ENCODE measurements at regions not wholly inside any gene's neighbourhood (a gene's known extent, or its start where the extent isn't known, plus 50 kb on each side); places are given as distances from the start of the nearest gene placed in this dataset.

DNA sequence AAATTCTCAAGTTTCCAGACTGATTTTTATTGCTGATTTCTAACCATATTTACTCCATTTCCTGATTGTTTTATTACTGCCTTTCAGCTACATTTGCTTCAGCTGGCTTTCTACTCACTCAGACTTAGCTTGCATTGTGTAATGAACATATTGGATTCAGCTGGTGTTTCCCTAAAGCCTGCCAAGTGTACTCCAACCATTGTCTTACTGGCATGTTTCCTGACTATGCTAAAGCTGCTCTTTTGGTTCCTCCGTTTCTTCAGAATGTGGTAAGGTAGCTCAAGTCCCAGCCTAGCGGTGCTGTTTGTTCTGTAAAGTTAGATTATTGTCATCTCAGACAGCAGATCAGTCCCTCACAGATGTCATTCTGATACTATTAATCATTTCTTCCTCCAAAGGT is 53.1 kb upstream of the GLRA2 start:
- Mint-ChIP-seq H3K4me3 (no peak overlapping the region), H3K27ac (no peak overlapping the region), H3K4me1 (ENCODE audit: low read depth in 2 of 2) (no peaks in the 10 kb centered on the region), H3K36me3 (no peaks in the 10 kb centered on the region), H3K9me3 (peaks cover 4% of the 10 kb centered on the region), H3K27me3 (peaks cover 0 to 10% of the 10 kb centered on the region in 2 donors)
- DNase-seq (ENCODE audit: low spot score) (no peak), ATAC-seq (no peak)

DNA sequence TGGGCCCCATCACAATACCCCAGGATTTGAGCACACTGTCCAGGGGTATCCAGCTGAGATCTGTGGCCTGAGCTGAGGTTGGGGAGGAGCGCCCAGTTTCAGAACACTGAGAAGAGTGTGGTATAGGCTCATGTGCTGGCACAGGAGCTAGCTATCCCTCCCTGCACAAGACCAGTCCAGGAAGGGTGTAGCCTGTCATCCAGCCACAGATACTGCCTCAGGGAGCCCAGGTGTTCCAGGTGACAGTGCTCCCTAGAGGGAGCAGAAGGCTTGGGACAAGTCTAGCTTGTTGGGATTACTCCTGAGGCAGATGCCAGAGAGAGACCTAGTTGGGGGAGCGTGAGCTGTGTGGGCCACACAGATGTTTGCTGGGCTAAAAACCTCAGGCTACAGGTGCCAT is 79.6 kb upstream of the GLRA2 start:
- Mint-ChIP-seq H3K4me3 (no peak overlapping the region), H3K36me3 (no peaks in the 10 kb centered on the region), H3K27ac (no peak overlapping the region), H3K9me3 (peaks cover 7% of the 10 kb centered on the region), H3K27me3 (peaks cover 0 to 2% of the 10 kb centered on the region in 2 donors), H3K4me1 (ENCODE audit: low read depth in 2 of 2) (no peaks in the 10 kb centered on the region)
- DNase-seq (ENCODE audit: low spot score), result no peak
- ATAC-seq, result peak in 1 of 2 donors; percentile 48

DNA sequence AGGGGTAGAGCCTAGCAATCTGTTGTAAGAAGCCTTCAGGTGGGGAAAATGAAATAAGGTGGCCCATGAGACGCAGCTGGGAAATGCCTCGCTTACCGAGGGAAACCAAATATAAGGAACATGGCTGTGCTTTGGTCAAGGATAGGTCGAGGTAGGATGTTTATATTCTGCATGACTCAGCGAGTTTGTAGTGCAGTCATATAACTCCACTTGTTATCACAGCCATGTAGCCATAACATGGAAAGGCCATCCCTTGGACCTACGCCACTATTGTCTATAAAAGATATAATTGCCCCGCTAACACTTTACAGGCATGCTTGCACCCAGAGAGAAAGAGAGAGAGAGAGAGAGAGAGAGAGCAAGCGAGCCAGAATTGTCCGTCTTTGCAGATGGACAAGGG is 80.9 kb upstream of the GLRA2 start:
- no peaks in the 10 kb centered on the region for H3K36me3 Mint-ChIP-seq
- H3K4me1 Mint-ChIP-seq (ENCODE audit: low read depth in 2 of 2), result no peaks in the 10 kb centered on the region
- no peak for DNase-seq (ENCODE audit: low spot score)
- ATAC-seq, result no peak
- H3K4me3 Mint-ChIP-seq, result no peak overlapping the region
- H3K27me3 Mint-ChIP-seq, result peaks cover 0 to 2% of the 10 kb centered on the region in 2 donors
- peaks cover 8% of the 10 kb centered on the region for H3K9me3 Mint-ChIP-seq
- no peak overlapping the region for H3K27ac Mint-ChIP-seq

DNA sequence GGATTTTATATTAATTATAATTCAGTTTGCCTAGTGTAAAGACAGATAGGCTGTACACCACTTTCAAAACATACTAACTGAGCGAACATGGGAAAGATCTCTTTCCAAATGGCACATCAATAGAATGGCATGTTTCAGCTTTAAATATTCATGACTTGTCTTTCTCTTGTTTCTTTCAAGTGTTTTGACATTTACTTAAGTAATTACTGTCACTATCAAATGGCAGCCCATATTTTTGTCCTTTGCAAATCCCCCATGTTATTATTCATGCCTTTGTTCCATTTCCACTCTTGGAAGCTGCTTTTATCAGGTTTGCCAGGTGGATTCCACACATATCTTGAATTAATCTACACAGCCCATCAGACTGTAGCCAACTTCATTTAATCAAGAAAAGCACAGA is 89.2 kb upstream of the GLRA2 start:
- DNase-seq (ENCODE audit: low spot score) (no peak), ATAC-seq (no peak)
- Mint-ChIP-seq H3K4me3 (no peak overlapping the region), H3K36me3 (no peaks in the 10 kb centered on the region), H3K27ac (no peak overlapping the region), H3K4me1 (ENCODE audit: low read depth in 2 of 2) (no peaks in the 10 kb centered on the region), H3K27me3 (peaks cover 6 to 10% of the 10 kb centered on the region in 2 donors), H3K9me3 (peaks cover 8% of the 10 kb centered on the region)

DNA sequence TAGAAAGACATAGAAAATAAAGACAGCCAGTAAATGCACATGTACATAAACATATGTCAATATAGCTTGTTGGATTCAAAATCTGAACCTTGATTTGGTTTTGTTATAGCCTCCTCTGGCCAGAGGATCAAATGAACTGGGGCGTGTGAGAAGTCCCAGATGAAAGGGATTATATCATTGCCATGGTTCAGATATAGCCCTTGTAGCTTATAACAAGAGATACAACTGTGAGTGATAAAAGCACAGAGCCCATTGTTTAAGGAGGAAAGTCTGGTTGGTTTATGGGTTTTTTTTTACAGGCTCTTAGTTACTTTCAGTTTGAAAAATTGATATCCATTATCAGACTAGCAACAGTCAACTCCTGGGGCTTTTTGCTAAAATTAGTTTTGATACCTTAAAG is 101.7 kb upstream of the GLRA2 start:
- no peak for DNase-seq (ENCODE audit: low spot score)
- ATAC-seq, result no peak
- no peak overlapping the region for H3K4me3 Mint-ChIP-seq
- H3K36me3 Mint-ChIP-seq, result no peaks in the 10 kb centered on the region
- H3K4me1 Mint-ChIP-seq (ENCODE audit: low read depth in 2 of 2), result no peaks in the 10 kb centered on the region
- no peaks in the 10 kb centered on the region for H3K9me3 Mint-ChIP-seq
- H3K27me3 Mint-ChIP-seq, result peaks cover 0 to 6% of the 10 kb centered on the region in 2 donors
- no peak overlapping the region for H3K27ac Mint-ChIP-seq

DNA sequence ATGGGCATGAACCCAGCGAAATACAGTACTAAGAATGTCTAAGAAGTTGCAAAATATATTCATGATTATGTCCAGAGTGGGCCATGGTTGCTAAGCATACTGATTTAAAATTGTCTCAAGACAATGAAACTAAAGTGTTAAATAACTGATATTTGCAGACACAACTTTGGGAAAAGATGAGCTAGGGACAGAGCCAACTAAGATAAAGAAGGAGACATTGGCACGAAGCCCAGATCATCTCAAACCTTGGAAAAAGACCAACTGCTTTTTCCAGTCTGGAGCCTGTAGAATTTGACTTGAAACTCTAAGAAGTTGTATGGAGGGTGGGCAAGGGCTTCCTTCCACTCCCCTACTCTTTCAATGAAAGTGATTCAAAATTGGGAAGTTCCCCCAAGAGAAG is 108.5 kb upstream of the GLRA2 start:
- Mint-ChIP-seq H3K4me1 (ENCODE audit: low read depth in 2 of 2) (no peaks in the 10 kb centered on the region), H3K27me3 (peaks cover 0 to 6% of the 10 kb centered on the region in 2 donors), H3K9me3 (peaks cover 9% of the 10 kb centered on the region), H3K36me3 (no peaks in the 10 kb centered on the region), H3K27ac (no peak overlapping the region), H3K4me3 (no peak overlapping the region)
- DNase-seq (ENCODE audit: low spot score) (no peak), ATAC-seq (no peak)

DNA sequence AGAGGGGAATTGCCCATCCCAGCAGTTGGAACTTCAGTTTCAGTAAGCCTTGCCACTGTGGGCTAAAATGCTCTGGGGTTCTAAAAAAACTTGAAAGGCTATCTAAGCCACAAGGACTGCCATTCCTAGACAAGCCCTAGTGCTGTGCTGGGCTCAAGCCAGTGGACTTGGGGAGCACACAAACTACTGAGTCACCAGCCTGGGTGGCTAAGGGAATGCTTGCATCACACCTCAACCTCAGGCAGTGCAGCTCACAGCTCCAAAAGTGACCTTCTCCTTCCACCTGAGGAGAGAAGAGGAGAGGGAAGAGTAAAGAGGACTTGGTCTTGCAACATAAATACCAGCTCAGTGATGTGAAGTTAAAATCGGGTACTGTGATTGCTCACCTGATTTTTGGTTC is 116.7 kb upstream of the GLRA2 start:
- ATAC-seq (no peak), DNase-seq (ENCODE audit: low spot score) (no peak)
- Mint-ChIP-seq H3K27me3 (peaks cover 0 to 3% of the 10 kb centered on the region in 2 donors), H3K9me3 (no peaks in the 10 kb centered on the region), H3K36me3 (no peaks in the 10 kb centered on the region), H3K27ac (no peak overlapping the region), H3K4me1 (ENCODE audit: low read depth in 2 of 2) (no peaks in the 10 kb centered on the region), H3K4me3 (no peak overlapping the region)

DNA sequence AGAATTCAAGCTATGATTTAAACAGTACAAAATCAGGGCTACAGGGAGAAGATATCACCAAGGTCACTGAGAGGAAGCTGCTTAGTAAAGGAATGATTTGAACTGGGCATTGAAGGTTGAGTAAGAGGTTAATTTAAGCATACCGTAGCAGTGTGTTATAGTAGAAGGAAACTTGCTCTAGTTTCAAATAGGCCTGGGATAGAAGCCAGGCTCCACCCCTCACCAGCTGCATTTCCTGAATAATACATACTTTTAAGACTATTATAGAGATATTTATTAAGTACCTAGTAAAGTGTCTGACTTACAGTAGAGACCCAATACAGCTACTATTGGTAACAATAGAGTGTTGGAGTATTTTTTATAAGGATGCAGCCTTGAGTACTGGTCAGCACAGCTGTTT is 118.0 kb upstream of the GLRA2 start:
- no peak overlapping the region for H3K4me3 Mint-ChIP-seq
- DNase-seq (ENCODE audit: low spot score) (no peak), ATAC-seq (no peak)
- no peaks in the 10 kb centered on the region for H3K4me1 Mint-ChIP-seq (ENCODE audit: low read depth in 2 of 2)
- H3K36me3 Mint-ChIP-seq, result no peaks in the 10 kb centered on the region
- H3K27me3 Mint-ChIP-seq, result peaks cover 0 to 3% of the 10 kb centered on the region in 2 donors
- no peak overlapping the region for H3K27ac Mint-ChIP-seq
- no peaks in the 10 kb centered on the region for H3K9me3 Mint-ChIP-seq

DNA sequence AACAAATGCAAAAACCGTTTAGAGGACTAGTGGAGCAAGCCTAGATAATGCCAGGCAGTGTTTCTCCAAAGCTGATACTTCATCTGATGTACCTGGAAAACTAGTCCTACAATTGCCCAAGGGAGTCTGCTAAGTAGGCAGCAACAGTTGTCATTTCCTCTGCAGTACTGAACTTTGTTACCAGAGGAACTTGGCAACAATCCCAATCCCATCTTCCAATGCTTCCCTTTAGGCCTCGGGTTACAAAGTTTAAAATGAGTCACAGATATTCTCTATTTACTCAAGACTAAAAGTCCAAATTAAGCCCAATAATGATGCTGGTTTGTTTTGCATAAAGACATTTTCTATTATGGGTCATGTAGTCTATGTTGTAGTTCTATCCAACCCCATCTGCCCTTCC is 120.0 kb upstream of the GLRA2 start:
- Mint-ChIP-seq H3K9me3 (no peaks in the 10 kb centered on the region), H3K4me3 (no peak overlapping the region), H3K36me3 (no peaks in the 10 kb centered on the region), H3K27me3 (peaks cover 0 to 3% of the 10 kb centered on the region in 2 donors), H3K4me1 (ENCODE audit: low read depth in 2 of 2) (no peaks in the 10 kb centered on the region), H3K27ac (no peak overlapping the region)
- DNase-seq (ENCODE audit: low spot score) (no peak), ATAC-seq (no peak)

DNA sequence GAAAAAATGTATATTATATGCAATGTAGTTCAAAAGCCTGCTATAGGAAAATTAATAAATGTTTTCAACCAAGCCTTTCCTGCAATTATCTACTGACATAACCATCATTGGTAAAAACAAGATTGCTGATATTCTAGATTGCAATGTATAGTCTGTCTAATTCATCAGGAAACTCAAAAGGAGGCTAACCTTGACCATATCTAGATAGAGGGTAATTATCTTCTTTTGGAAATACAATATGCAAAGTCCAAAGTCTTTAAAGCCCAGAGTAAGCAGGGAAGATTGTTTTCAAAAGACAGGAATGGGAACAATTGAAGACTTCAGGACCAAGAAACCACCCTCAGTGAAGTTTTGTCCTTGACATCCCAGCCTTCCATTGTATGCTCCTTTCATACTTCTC is 123.1 kb upstream of the GLRA2 start:
- no peaks in the 10 kb centered on the region for H3K4me1 Mint-ChIP-seq (ENCODE audit: low read depth in 2 of 2)
- ATAC-seq (no peak), DNase-seq (ENCODE audit: low spot score) (no peak)
- H3K27me3 Mint-ChIP-seq, result peaks cover 0 to 3% of the 10 kb centered on the region in 2 donors
- H3K27ac Mint-ChIP-seq, result no peak overlapping the region
- H3K9me3 Mint-ChIP-seq, result peaks cover 2% of the 10 kb centered on the region
- no peak overlapping the region for H3K4me3 Mint-ChIP-seq
- no peaks in the 10 kb centered on the region for H3K36me3 Mint-ChIP-seq

DNA sequence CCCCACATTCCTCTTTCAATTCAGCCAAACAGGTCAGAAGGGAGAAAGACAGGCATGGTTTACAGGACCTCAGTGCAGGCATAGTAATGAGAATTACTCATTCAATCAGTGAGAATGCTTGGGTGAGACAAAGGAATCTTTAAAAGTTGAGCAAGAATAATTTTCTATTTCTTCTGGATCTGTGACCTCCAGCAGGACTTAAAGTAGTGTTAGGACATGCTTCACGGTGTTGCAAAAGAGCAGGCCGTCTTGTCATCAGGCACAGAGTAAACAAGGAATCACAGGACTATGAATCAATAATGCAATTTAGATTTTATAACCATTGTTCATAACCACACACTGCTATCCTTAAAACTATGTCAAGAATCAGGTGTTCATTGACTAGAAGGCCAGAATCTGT is 130.6 kb upstream of the GLRA2 start:
- Mint-ChIP-seq H3K27me3 (no peaks in the 10 kb centered on the region), H3K36me3 (peaks cover 1% of the 10 kb centered on the region), H3K4me3 (no peak overlapping the region), H3K4me1 (ENCODE audit: low read depth in 2 of 2) (no peaks in the 10 kb centered on the region), H3K9me3 (peaks cover 6% of the 10 kb centered on the region), H3K27ac (no peak overlapping the region)
- DNase-seq (ENCODE audit: low spot score), result no peak
- ATAC-seq, result no peak

DNA sequence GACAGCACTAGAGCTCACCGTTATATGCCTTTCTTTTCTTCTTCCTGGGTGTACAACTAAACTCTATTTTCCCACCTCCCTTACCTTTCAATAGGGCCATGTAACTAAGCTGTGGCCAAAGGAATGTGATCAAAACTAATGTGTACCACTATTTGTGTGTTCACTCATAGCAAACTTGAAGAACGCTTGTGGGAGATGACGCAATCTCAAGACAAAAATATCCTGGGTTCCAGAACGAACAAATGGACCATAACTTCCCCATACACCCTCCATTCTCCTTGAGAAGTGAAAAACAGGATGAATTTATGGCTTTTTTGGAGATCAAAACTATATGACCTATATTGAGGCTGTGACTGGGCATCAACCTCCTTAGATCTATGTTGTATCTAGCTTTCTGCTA is 139.7 kb upstream of the GLRA2 start:
- no peak for ATAC-seq
- peaks cover 5% of the 10 kb centered on the region for H3K36me3 Mint-ChIP-seq
- no peak overlapping the region for H3K27ac Mint-ChIP-seq
- no peak for DNase-seq (ENCODE audit: low spot score)
- no peak overlapping the region for H3K4me3 Mint-ChIP-seq
- no peaks in the 10 kb centered on the region for H3K4me1 Mint-ChIP-seq (ENCODE audit: low read depth in 2 of 2)
- H3K27me3 Mint-ChIP-seq, result peaks cover 0 to 2% of the 10 kb centered on the region in 2 donors
- H3K9me3 Mint-ChIP-seq, result peaks cover 5% of the 10 kb centered on the region

DNA sequence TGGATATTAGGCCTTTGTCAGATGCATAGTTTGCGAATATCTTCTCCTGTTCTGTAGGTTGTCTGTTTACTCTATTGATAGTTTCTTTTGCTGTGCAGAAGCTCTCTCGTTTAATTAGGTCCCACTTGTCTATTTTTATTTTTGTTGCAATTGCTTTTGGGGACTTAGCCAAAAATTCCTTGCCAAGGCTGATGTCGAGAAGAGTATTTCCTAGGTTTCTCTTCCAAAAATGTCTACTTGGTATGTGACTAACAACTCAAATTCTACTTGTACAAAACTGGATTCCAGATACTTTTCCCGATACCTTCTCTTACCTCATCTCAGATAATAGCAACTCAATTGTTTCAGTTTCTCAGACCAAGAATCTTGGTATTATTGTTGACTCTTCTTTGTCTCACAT is 142.4 kb upstream of the GLRA2 start:
- H3K9me3 Mint-ChIP-seq, result no peaks in the 10 kb centered on the region
- ATAC-seq, result no peak
- H3K4me3 Mint-ChIP-seq, result no peak overlapping the region
- no peaks in the 10 kb centered on the region for H3K36me3 Mint-ChIP-seq
- peaks cover 0 to 2% of the 10 kb centered on the region in 2 donors for H3K27me3 Mint-ChIP-seq
- DNase-seq (ENCODE audit: low spot score), result no peak
- no peaks in the 10 kb centered on the region for H3K4me1 Mint-ChIP-seq (ENCODE audit: low read depth in 2 of 2)
- H3K27ac Mint-ChIP-seq, result no peak overlapping the region

DNA sequence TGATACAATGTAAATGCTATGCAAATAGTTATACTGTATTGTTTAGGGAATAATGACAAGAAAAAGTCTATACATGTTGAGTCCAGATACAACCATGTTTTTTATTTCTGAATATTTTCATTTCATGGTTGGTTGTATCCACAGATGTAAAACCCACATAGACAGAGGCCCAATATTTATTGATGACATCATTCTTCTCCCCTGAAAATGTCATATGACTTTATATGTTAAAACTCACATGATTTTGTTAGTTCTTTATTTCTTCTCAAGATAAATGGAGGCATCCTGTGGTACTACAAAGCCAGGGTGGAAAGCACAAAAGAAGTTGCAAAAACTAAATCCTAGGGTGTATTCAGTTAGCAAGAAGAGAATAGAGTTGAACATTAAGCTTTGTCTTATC is 149.3 kb upstream of the GLRA2 start:
- no peaks in the 10 kb centered on the region for H3K4me1 Mint-ChIP-seq (ENCODE audit: low read depth in 2 of 2)
- no peak for ATAC-seq
- DNase-seq (ENCODE audit: low spot score), result no peak
- no peak overlapping the region for H3K4me3 Mint-ChIP-seq
- no peaks in the 10 kb centered on the region for H3K27me3 Mint-ChIP-seq
- no peak overlapping the region for H3K27ac Mint-ChIP-seq
- no peaks in the 10 kb centered on the region for H3K36me3 Mint-ChIP-seq
- H3K9me3 Mint-ChIP-seq, result no peaks in the 10 kb centered on the region

DNA sequence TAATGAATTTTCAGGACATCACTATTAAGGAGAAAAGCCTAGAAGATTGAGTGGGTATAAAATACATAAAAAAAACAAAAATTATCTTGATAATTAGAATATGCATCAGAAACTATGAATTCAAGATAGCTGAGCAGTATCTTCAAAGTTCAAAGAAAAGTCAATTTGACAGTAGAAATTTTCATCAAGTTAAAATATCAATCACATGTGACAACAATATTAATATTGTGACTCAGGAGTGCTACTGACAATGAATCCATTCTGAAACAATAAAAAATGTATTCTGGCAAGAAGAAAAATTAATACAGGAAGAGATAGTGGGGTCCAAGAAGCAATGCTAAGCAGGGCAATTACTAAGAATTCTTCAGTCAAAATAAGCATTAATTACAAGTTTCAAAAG is 151.9 kb upstream of the GLRA2 start:
- ATAC-seq (no peak), DNase-seq (ENCODE audit: low spot score) (no peak)
- no peak overlapping the region for H3K4me3 Mint-ChIP-seq
- no peaks in the 10 kb centered on the region for H3K36me3 Mint-ChIP-seq
- no peaks in the 10 kb centered on the region for H3K4me1 Mint-ChIP-seq (ENCODE audit: low read depth in 2 of 2)
- H3K9me3 Mint-ChIP-seq, result peaks cover 8% of the 10 kb centered on the region
- no peaks in the 10 kb centered on the region for H3K27me3 Mint-ChIP-seq
- H3K27ac Mint-ChIP-seq, result no peak overlapping the region

Data from natural killer cell treated with Interleukin-12 subunit alpha and Interleukin-12 subunit beta and Interleukin-15 and Interleukin-18, amount 100 ng/mL, for 72 hours (primary cell).